GM21390 (cell line): ENCODE measurements at regions not wholly inside any gene's neighbourhood (a gene's known extent, or its start where the extent isn't known, plus 50 kb on each side); places are given as distances from the start of the nearest gene placed in this dataset.

Source experiments
- ATAC-seq: cut with Tn5 transposase; IDR thresholded peaks from one replicate; pipeline ENCODE4 v1.9.1; 2021; ENCODE audit not compliant: unreplicated experiment

- no peak for ATAC-seq
These were observed 808.9 kb downstream of the CDH11 start for GRCh38 chr16:64312980-64313379.

DNA sequence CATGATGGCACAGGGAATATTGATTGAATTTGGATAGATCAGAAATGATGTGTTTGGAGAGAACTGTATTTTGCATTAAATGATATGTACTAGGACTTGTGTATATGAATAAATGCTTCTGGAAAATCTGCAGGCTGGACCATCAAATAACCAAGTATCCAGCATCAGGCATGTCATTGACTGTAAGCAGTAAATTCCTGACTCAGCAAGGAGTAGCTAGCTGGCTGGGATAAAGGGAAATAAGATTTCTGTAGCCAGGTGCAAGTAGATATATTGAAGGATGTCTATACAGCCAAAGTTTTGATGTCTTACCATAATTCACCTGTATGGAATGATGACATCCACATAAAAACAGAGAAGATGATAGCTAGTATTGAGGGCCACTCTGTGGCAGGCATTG, 809.6 kb downstream of the CDH11 start:
- no peak for ATAC-seq

DNA sequence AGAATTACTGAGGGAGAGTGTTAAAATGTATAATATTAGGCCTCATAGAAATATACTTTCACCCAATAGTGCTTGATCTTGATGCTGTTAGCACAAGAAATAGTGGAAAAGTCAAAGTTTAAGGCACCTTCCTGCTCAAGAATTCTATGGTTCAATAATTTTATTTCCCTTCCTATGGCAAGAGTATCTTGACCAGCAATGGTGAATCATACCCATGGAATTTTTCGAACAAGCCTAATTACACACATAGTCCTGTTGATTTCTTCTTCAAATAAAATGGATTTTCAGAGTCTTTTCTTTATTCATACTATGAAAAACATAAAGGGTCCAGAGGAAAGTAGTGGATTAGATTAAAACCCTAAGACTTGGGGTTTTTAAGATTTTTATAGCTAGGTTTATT, 810.6 kb downstream of the CDH11 start:
- no peak for ATAC-seq

DNA sequence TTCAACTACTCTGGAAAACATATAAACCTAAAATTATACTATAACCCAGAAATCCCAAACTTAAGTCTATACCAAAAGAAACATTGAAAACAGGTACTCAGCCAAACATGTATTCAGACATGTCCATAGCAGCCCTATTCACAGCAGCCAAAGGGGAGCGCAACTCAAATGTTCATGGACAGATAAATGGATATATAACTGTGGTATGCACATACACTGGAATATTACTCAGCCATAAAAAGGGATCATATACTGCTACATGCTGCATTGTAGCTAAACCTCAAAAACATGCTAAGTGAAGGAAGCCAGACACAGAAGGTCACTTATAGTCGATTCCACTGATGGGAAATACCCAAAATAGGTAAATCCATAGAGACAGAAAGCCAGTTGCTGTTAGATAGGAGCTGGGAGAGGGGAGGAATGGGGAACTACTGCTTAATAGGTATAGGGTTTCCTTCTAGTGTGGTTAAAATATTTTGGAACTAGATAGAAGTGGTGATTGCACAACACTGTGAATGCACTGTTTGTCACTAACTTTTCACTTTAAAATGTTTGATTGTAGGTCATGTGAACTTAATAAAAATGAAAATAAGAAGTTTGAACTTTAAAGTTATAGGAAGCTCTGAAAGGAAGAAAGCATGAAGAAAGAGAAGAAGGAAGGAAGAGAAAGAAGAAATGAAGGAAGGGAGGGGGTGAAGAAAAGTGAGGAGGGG, 812.3 kb downstream of the CDH11 start:
- ATAC-seq = no peak

DNA sequence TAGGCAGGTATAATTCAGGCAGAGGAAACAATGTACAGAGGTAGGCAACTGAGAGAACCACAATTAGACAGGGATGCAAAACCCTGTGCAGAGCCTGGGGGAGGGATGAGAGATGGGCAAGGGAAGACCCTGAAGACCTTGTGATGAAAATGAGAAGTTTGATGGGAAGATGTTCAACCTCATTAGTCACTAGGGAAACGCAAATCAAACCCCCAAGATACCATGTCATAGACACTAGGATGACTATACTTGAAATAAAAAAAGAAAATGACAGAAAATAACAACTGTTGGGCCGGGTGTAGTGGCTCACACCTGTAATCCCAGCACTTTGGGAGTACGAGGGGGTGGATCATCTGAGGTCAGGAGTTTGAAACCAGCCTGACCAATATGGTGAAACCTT, 813.1 kb downstream of the CDH11 start:
- no peak for ATAC-seq

- ATAC-seq = no peak
These were observed 814.4 kb downstream of the CDH11 start for GRCh38 chr16:64307431-64307830.

DNA sequence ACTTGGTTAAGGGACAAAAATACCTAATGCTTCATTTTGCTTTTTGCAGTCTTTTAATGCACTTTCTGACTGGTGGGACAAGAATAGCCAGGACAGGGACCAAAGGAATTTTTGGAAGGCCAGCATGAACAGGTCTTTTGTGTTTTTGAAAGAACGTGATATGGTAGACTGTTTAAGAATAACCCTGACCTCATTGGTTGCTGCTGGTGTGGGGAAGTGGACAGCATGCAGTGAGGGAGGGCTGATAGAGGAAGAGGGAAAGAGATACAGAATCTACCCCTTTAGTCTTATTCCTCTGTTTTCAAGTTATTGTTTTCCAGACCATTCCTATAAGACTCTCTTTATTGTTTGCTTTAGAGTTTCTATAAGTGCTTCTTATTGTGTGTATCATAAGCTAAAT, 816.2 kb downstream of the CDH11 start:
- ATAC-seq = no peak

DNA sequence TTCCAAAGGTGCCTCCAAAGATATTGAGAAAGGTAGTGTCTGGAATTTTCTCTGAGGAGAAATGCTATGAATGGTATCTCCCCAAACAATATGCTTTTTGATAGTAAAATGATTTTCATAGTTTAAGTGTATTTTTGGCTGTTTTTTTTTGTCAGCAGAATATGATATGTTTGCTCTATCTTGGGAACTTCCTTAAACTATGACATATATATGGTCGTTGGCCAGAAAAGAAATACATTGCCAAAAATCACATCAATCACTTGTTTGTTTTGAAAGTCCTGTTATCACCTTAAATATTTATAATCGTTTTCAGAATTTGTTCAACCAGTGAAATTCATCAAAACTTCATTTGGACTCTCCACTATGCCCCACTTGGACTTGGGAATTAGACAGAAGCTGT, 816.9 kb downstream of the CDH11 start:
- no peak for ATAC-seq

- no peak for ATAC-seq
These were observed 817.5 kb downstream of the CDH11 start for GRCh38 chr16:64304396-64304795.

DNA sequence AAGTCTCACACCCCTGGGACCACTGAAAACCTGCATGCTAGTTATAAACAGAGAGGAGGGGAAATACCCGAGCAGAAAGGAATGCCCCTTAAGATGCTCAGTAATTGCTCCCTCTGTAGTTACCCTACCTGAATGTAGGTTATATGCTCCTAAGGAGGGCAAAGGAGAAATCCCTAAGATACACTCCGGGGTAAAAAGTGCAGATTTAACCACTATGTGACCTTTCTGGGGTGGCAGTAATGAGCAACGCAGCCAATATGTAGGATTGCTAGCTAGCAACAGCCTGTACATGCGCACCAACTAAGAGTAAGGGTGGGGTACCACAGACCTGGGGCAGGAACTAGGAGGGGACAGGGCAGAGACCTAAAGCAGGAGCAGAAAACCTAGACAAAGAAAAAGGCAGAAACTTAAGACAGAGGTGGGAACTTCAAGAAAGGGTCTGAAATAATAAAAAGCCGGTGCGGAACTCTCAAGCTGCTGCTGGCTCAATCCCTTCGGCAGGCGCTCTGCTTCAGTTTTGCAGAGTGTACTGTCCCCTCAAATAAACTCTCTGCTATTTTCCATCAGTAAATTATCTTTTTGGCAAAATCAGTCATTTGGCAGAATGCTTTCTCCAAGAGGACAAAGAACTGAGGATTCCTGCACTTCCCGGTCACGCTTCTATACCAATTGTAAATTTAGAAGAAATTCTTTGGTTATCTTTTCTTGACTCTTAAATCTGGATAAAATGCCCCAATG, 823.8 kb downstream of the CDH11 start:
- ATAC-seq = no peak

DNA sequence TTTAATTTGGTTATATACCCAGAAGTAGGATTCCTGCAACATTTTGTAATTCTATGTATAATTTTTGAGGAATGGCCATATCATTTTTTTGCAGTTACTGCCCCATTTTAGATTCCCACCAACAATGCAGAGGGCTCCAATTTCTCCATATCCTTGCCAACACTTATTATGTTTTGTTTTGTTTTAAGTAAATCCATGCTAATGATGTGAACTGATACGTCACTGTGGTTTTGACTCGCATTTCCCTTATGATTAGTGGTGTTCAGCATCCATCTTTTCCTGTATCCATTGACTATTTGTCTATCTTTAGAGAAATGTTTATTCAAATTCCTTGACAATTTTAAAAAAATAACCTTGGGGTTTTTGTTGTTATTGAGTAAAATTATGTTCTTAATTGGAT, 826.4 kb downstream of the CDH11 start:
- ATAC-seq = no peak

- no peak for ATAC-seq
These were observed 828.9 kb downstream of the CDH11 start for GRCh38 chr16:64292953-64293352.

DNA sequence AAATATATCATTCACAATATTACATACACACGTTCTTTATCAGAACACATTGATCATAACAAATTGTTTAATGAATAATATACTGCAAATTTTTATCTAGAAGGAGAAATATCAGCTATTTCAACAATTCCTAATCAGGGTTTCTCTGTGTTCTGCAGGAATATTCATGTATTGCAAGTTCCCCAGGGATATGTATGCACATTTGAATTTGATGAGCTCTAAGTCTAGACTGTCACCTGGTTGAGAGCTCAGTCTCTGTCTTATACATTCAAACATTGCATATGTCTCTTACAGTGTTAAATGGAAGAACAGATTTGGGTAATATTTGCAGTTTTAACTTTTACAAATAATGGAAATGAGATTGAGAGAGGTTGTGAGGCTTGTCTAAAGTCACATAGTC, 829.7 kb downstream of the CDH11 start:
- no peak for ATAC-seq

- no peak for ATAC-seq
These were observed 831.4 kb downstream of the CDH11 start for GRCh38 chr16:64290461-64290860.

DNA sequence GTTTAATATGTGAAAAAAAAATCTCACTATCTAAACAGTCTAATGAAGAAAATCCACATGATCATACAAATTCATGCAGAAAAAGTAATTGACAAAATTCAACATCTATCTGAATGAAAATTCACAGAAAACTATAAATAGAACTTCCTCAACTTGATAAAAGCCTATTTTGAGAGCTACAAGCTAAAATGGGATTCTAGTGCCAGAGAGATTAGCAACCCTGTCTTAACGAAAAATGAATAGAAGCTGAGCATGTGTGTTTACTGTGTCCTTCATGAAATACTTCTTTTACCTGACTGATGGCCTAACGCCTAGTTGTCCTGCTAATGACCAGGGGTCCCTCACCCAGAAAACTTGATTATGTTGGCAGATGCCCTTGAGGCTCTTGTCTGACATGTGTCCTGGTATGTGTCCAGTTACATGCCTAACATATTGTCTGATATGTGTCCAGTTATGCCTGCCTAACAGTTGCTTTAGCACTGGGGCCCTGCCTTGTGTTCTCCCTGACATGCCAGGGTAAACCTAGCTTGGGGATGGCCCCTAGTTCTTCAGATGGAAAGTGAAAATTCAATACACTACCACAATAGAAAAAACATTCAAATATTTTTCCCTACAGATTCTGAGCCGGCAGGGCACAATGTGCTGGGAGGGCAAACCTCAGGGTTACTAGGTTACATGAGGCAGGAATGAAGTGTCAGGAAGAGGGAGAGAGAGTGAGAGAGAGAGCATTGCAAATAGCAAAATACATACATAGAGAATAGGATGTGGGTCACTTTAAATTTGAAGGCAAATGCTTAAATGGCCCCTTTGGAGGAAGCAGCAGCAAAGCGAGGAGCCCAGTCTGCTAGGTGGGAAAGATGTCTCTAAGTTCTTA, 834.0 kb downstream of the CDH11 start:
- no peak for ATAC-seq

GRCh38 chr16:64282181-64282580, 839.7 kb downstream of the CDH11 start:
- ATAC-seq = no peak

- ATAC-seq = no peak
These were observed 841.5 kb downstream of the CDH11 start for GRCh38 chr16:64280317-64280716.

GRCh38 chr16:64278196-64278595, 843.7 kb downstream of the CDH11 start:
- no peak for ATAC-seq

GRCh38 chr16:64276646-64277045, 845.2 kb downstream of the CDH11 start:
- no peak for ATAC-seq

DNA sequence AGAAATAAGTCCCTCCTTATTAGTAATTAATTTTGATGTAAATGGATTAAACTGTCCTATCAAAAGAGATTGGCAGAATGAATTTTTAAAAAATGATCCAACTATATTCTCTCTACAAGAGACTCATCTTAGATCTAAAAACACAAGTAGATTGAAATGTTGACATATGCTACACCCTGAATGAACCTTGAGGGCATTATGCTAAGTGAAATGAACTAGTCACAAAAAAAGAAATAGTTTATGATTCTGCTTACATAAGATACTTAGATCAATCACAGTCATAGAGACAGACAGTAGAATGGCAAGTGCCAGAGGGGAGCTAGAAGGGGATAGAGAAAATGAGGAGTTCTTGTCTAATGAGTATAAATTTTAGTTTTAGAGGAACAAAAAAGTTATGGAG, 849.8 kb downstream of the CDH11 start:
- ATAC-seq = no peak

DNA sequence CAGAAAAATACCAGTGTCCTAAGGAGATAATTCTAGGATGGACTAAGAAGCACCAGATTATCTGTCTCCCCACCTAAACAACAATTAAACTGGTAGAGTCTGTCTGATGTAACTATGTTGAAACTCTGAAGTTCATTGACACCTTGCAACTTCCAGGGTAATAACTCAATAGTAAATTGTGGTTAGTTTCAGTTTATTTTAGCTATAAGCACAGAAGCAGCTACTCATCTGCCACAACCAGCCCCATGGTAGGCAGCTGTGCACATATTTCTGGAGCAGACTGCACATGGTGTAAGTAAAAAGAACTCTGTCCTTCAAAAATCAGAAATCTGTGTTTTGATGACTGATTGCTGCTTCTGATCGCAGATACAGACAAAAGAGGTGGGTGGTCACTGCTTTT, 852.1 kb downstream of the CDH11 start:
- ATAC-seq = no peak

DNA sequence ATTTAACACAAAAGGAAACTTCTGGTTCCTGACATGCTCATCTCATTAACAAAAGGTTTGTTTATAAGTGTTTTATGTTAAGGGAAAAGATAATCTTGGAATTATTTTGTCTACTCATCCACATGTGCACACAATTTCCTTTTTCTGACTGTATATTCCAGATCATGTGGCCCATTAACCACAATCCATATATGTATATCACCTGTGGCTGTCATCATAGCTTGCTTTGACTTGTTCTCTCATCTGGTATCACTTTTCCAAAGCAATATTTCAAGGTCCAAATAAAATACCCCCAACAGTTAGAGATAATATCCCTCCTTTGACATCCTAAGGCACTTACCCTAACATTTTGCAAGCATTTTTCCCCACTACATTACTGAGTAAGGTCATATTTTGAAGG, 856.1 kb downstream of the CDH11 start:
- ATAC-seq = no peak
